OCI-LY7 (cell line): ENCODE measurements at regions not wholly inside any gene's neighbourhood (a gene's known extent, or its start where the extent isn't known, plus 50 kb on each side); places are given as distances from the start of the nearest gene placed in this dataset.
A peak's percentile ranks its signal among the peaks of the same experiment; 100 is the strongest.

Source experiments
- BruUV-seq: library from RNA; stranded (reverse); fragments of 400-500 nt; replicated peaks from 2 replicates; lab custom pipeline; 2021; lab: Mats Ljungman, UMichigan
- CTCF ChIA-PET: fragments of 300-600 bp; sonication (Branson Sonifier 250); formaldehyde crosslinking; loops from one replicate; lab custom pipeline; 2022; ENCODE audit warnings: antibody characterized with exemption; ENCODE audit not compliant: unreplicated experiment; lab: Charles Lee
- POLR2A ChIA-PET: fragments of 300-600 bp; sonication (Branson Sonifier 250); formaldehyde crosslinking; loops from one replicate; lab custom pipeline; 2022; ENCODE audit warnings: antibody characterized with exemption; lab: Charles Lee
- DNase-seq: peaks from one replicate; pipeline ENCODE4 v3.0.0-alpha.2; 2015; ENCODE audit warnings: low spot score
- H2AFZ ChIP-seq: fragments of 200-600 bp; sonication (generic), shearing (Covaris generic); 2 replicates; pipeline ENCODE4 v1.6.1; 2014; ENCODE audit warnings: mild to moderate bottlenecking, antibody characterized with exemption, low read length, moderate library complexity
- H3K27ac ChIP-seq: fragments of 200-600 bp; sonication (generic); 2 replicates; pipeline ENCODE4 v1.5.1; 2014; ENCODE audit warnings: mixed run types, low read depth, mild to moderate bottlenecking, moderate library complexity, low read length, inconsistent platforms; ENCODE audit not compliant: poor library complexity, severe bottlenecking
- H3K36me3 ChIP-seq: fragments of 200-600 bp; sonication (generic); 2 replicates; pipeline ENCODE4 v1.6.1; 2014; ENCODE audit warnings: mild to moderate bottlenecking, antibody characterized with exemption, low read length, moderate library complexity, mixed read lengths; ENCODE audit not compliant: insufficient read depth
- H3K4me1 ChIP-seq: fragments of 200-600 bp; sonication (generic); 2 replicates; pipeline ENCODE4 v1.5.1; 2014; ENCODE audit warnings: mild to moderate bottlenecking, low read length; ENCODE audit not compliant: insufficient read depth, poor library complexity, severe bottlenecking
- H3K4me2 ChIP-seq: fragments of 200-600 bp; sonication (generic); 2 replicates; pipeline ENCODE4 v1.6.1; 2014; ENCODE audit warnings: mild to moderate bottlenecking, low read length
- H3K4me3 ChIP-seq: fragments of 200-600 bp; sonication (generic); 2 replicates; pipeline ENCODE4 v1.5.1; 2014; ENCODE audit warnings: mild to moderate bottlenecking, low read depth, low read length; ENCODE audit not compliant: poor library complexity, severe bottlenecking
- H3K79me2 ChIP-seq: fragments of 200-600 bp; sonication (generic); 2 replicates; pipeline ENCODE4 v1.6.1; 2016; ENCODE audit warnings: low read depth, mild to moderate bottlenecking, low read length, moderate library complexity, mixed read lengths; ENCODE audit not compliant: insufficient read depth
- H3K9me2 ChIP-seq: fragments of 200-600 bp; sonication (generic); 2 replicates; pipeline ENCODE4 v1.6.1; 2016; ENCODE audit warnings: mild to moderate bottlenecking, low read length, mixed read lengths; ENCODE audit not compliant: insufficient read depth
- H3K9me3 ChIP-seq: fragments of 200-600 bp; sonication (generic); 2 replicates; pipeline ENCODE4 v1.6.1; 2014; ENCODE audit warnings: mild to moderate bottlenecking, mixed run types, low read length, mixed read lengths
- H4K20me1 ChIP-seq: fragments of 200-600 bp; sonication (generic); 2 replicates; pipeline ENCODE4 v1.6.1; 2014; ENCODE audit warnings: mild to moderate bottlenecking, antibody characterized with exemption, low read length, moderate library complexity, mixed read lengths; ENCODE audit not compliant: insufficient read depth
- CTCF ChIP-seq: fragments of 200-600 bp; sonication (generic); conservative IDR thresholded peaks from 2 replicates; pipeline ENCODE4 v1.5.1; 2014; ENCODE audit warnings: mild to moderate bottlenecking, antibody characterized with exemption, low read length, moderate library complexity, mixed read lengths
- EZH2phosphoT487 ChIP-seq: fragments of 200-600 bp; sonication (generic); IDR thresholded peaks from 2 replicates; pipeline ENCODE4 v1.6.1; 2018; ENCODE audit warnings: low read depth, borderline replicate concordance, mild to moderate bottlenecking, mixed run types, antibody characterized with exemption, low read length, moderate library complexity, mixed read lengths
- intact Hi-C: fragments of 100-400 bp; cut with micrococcal nuclease; formaldehyde crosslinking; loops from one replicate; pipeline ENCODE4 v1.10.0; 2022; ENCODE audit not compliant: unreplicated experiment

GRCh38 chrX:13489454-13489853, 79.9 kb upstream of the EGFL6 start:
- H3K9me2 ChIP-seq = no peaks in the 10 kb centered on the region
- no peak overlapping the region for H3K4me2 ChIP-seq
- no peak overlapping the region for H2AFZ ChIP-seq
- CTCF ChIA-PET = interaction anchor here (2.7 kb wide), 1 partner anchor 543 kb away, joined by 15 read pairs; no protein-coding TSS in a partner anchor
- H4K20me1 ChIP-seq = no peaks in the 10 kb centered on the region
- no TSS peak for BruUV-seq
- peaks cover 23% of the 10 kb centered on the region for H3K4me1 ChIP-seq
- no peaks in the 10 kb centered on the region for H3K9me3 ChIP-seq
- H3K36me3 ChIP-seq = no peaks in the 10 kb centered on the region
- no peak for DNase-seq
- no peak overlapping the region for H3K4me3 ChIP-seq
- H3K27ac ChIP-seq = no peak overlapping the region
- POLR2A ChIA-PET = no interaction called here
- TF ChIP-seq CTCF = no peak
- TF ChIP-seq EZH2phosphoT487 = no peak
- no peaks in the 10 kb centered on the region for H3K79me2 ChIP-seq
- intact Hi-C loops = loop anchor here (5.0 to 10.0 kb wide), 3 partner anchors 402 to 675 kb away; no protein-coding TSS in a partner anchor

GRCh38 chrX:13487731-13488505, 81.5 kb upstream of the EGFL6 start:
- BruUV-seq = no TSS peak
- POLR2A ChIA-PET = interaction anchor here (0.6 to 2.9 kb wide), 7 partner anchors 32 to 788 kb away, joined by 3 to 14 read pairs (median 4); no protein-coding TSS in a partner anchor
- Histone ChIP-seq H3K9me2 (no peaks in the 10 kb centered on the region), H3K4me1 (peaks cover 23% of the 10 kb centered on the region), H3K4me2 (peak overlapping the region; percentile 79), H3K9me3 (no peaks in the 10 kb centered on the region), H3K27ac (peak overlapping the region; percentile 63), H3K4me3 (peak overlapping the region; percentile 49), H2AFZ (peak overlapping the region; percentile 99), H3K36me3 (no peaks in the 10 kb centered on the region), H3K79me2 (no peaks in the 10 kb centered on the region), H4K20me1 (no peaks in the 10 kb centered on the region)
- TF ChIP-seq EZH2phosphoT487 = no peak
- TF ChIP-seq CTCF = peak; percentile 74
- CTCF ChIA-PET = interaction anchor here (0.7 to 2.7 kb wide), 4 partner anchors 141 to 541 kb away, joined by 3 to 15 read pairs (median 8); no protein-coding TSS in a partner anchor
- peak; percentile 73 for DNase-seq
- intact Hi-C loops = loop anchor here (1.0 to 10.0 kb wide), 4 partner anchors 401 to 673 kb away; no protein-coding TSS in a partner anchor
